HepG2 (cell line): ENCODE measurements at regions not wholly inside any gene's neighbourhood (a gene's known extent, or its start where the extent isn't known, plus 50 kb on each side); places are given as distances from the start of the nearest gene placed in this dataset.

ENCODE experiments used
- AFF4 ChIP-seq: sonication (generic); formaldehyde crosslinking; IDR thresholded peaks from 2 replicates; pipeline ENCODE4 v1.4.0; 2020; ENCODE audit warnings: missing genetic modification reagents
- EEA1 ChIP-seq: sonication (generic); formaldehyde crosslinking; IDR thresholded peaks from 2 replicates; pipeline ENCODE4 v1.5.1; 2020; ENCODE audit warnings: mild to moderate bottlenecking, missing genetic modification reagents, borderline replicate concordance
- FLYWCH1 ChIP-seq: sonication (generic); formaldehyde crosslinking; IDR thresholded peaks from 2 replicates; pipeline ENCODE4 v1.8.1; 2023; ENCODE audit warnings: mild to moderate bottlenecking, missing genetic modification reagents
- ZMAT3 ChIP-seq: sonication (generic); formaldehyde crosslinking; conservative IDR thresholded peaks from 2 replicates; pipeline ENCODE4 v1.7.0; 2021; ENCODE audit warnings: missing genetic modification reagents
- ZNF331 ChIP-seq: sonication (generic); formaldehyde crosslinking; IDR thresholded peaks from 2 replicates; pipeline ENCODE4 v1.4.0; 2020; ENCODE audit warnings: missing genetic modification reagents
- ZNF644 ChIP-seq: IDR thresholded peaks from 2 replicates; pipeline ENCODE4 v1.6.1; 2016; ENCODE audit warnings: low read depth
- TF ChIP-seq, protein P1 (sequence below): sonication (generic); formaldehyde crosslinking; IDR thresholded peaks from 2 replicates; pipeline ENCODE4 v1.9.0; 2021; ENCODE audit warnings: mild to moderate bottlenecking, missing genetic modification reagents
- TF ChIP-seq, protein P2 (sequence below): sonication (generic); formaldehyde crosslinking; IDR thresholded peaks from 2 replicates; pipeline ENCODE4 v1.5.1; 2020; ENCODE audit warnings: mild to moderate bottlenecking, missing genetic modification reagents, borderline replicate concordance
- TF ChIP-seq, protein P3 (sequence below): IDR thresholded peaks from 2 replicates; pipeline ENCODE4 v1.6.1; 2016; ENCODE audit warnings: mild to moderate bottlenecking
- TF ChIP-seq, protein P4 (sequence below): sonication (generic); formaldehyde crosslinking; conservative IDR thresholded peaks from 2 replicates; pipeline ENCODE4 v1.8.0; 2022; ENCODE audit warnings: missing genetic modification reagents

DNA sequence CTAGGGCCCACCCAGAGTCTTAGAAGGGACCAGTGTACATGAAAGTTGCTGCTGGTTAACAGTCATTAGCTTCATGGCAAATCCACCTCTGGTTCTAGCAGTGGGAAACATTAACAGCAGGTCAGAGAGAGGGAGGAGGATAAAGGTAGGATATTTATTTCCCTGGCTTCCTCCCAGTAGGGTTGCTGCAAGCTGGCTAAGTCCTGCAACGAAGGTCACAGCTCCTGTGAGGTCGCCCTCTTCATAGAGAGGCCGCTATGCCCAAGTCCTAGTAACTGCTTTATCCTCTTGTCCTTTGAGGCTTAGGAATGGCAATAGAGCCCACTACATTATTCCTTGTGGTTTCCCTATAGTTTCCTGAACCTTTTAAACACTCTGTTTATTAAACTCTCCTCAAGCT lies 84.0 kb upstream of the ACSL3 start (continued):
- TF ChIP-seq, protein P1, sequence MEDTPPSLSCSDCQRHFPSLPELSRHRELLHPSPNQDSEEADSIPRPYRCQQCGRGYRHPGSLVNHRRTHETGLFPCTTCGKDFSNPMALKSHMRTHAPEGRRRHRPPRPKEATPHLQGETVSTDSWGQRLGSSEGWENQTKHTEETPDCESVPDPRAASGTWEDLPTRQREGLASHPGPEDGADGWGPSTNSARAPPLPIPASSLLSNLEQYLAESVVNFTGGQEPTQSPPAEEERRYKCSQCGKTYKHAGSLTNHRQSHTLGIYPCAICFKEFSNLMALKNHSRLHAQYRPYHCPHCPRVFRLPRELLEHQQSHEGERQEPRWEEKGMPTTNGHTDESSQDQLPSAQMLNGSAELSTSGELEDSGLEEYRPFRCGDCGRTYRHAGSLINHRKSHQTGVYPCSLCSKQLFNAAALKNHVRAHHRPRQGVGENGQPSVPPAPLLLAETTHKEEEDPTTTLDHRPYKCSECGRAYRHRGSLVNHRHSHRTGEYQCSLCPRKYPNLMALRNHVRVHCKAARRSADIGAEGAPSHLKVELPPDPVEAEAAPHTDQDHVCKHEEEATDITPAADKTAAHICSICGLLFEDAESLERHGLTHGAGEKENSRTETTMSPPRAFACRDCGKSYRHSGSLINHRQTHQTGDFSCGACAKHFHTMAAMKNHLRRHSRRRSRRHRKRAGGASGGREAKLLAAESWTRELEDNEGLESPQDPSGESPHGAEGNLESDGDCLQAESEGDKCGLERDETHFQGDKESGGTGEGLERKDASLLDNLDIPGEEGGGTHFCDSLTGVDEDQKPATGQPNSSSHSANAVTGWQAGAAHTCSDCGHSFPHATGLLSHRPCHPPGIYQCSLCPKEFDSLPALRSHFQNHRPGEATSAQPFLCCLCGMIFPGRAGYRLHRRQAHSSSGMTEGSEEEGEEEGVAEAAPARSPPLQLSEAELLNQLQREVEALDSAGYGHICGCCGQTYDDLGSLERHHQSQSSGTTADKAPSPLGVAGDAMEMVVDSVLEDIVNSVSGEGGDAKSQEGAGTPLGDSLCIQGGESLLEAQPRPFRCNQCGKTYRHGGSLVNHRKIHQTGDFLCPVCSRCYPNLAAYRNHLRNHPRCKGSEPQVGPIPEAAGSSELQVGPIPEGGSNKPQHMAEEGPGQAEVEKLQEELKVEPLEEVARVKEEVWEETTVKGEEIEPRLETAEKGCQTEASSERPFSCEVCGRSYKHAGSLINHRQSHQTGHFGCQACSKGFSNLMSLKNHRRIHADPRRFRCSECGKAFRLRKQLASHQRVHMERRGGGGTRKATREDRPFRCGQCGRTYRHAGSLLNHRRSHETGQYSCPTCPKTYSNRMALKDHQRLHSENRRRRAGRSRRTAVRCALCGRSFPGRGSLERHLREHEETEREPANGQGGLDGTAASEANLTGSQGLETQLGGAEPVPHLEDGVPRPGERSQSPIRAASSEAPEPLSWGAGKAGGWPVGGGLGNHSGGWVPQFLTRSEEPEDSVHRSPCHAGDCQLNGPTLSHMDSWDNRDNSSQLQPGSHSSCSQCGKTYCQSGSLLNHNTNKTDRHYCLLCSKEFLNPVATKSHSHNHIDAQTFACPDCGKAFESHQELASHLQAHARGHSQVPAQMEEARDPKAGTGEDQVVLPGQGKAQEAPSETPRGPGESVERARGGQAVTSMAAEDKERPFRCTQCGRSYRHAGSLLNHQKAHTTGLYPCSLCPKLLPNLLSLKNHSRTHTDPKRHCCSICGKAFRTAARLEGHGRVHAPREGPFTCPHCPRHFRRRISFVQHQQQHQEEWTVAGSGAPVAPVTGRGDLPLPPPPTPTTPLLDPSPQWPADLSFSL (CRISPR knock-in tag): no peak
- TF ChIP-seq FLYWCH1 (CRISPR knock-in tag) (no peak), ZMAT3 (no peak), AFF4 (CRISPR knock-in tag) (no peak), ZNF331 (0 out of 2 replicates have a peak, but pooled peaks have one; percentile 39), ZNF644 (CRISPR knock-in tag) (0 out of 2 replicates have a peak, but pooled peaks have one; percentile 42), EEA1 (no peak)
- TF ChIP-seq, protein P2, sequence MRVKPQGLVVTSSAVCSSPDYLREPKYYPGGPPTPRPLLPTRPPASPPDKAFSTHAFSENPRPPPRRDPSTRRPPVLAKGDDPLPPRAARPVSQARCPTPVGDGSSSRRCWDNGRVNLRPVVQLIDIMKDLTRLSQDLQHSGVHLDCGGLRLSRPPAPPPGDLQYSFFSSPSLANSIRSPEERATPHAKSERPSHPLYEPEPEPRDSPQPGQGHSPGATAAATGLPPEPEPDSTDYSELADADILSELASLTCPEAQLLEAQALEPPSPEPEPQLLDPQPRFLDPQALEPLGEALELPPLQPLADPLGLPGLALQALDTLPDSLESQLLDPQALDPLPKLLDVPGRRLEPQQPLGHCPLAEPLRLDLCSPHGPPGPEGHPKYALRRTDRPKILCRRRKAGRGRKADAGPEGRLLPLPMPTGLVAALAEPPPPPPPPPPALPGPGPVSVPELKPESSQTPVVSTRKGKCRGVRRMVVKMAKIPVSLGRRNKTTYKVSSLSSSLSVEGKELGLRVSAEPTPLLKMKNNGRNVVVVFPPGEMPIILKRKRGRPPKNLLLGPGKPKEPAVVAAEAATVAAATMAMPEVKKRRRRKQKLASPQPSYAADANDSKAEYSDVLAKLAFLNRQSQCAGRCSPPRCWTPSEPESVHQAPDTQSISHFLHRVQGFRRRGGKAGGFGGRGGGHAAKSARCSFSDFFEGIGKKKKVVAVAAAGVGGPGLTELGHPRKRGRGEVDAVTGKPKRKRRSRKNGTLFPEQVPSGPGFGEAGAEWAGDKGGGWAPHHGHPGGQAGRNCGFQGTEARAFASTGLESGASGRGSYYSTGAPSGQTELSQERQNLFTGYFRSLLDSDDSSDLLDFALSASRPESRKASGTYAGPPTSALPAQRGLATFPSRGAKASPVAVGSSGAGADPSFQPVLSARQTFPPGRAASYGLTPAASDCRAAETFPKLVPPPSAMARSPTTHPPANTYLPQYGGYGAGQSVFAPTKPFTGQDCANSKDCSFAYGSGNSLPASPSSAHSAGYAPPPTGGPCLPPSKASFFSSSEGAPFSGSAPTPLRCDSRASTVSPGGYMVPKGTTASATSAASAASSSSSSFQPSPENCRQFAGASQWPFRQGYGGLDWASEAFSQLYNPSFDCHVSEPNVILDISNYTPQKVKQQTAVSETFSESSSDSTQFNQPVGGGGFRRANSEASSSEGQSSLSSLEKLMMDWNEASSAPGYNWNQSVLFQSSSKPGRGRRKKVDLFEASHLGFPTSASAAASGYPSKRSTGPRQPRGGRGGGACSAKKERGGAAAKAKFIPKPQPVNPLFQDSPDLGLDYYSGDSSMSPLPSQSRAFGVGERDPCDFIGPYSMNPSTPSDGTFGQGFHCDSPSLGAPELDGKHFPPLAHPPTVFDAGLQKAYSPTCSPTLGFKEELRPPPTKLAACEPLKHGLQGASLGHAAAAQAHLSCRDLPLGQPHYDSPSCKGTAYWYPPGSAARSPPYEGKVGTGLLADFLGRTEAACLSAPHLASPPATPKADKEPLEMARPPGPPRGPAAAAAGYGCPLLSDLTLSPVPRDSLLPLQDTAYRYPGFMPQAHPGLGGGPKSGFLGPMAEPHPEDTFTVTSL (CRISPR knock-in tag): peak; percentile 11; the same call in 1 of the 2 replicates
- TF ChIP-seq, protein P3, sequence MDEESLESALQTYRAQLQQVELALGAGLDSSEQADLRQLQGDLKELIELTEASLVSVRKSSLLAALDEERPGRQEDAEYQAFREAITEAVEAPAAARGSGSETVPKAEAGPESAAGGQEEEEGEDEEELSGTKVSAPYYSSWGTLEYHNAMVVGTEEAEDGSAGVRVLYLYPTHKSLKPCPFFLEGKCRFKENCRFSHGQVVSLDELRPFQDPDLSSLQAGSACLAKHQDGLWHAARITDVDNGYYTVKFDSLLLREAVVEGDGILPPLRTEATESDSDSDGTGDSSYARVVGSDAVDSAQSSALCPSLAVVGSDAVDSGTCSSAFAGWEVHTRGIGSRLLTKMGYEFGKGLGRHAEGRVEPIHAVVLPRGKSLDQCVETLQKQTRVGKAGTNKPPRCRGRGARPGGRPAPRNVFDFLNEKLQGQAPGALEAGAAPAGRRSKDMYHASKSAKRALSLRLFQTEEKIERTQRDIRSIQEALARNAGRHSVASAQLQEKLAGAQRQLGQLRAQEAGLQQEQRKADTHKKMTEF (CRISPR knock-in tag): 0 out of 2 replicates have a peak, but pooled peaks have one; percentile 23
- TF ChIP-seq, protein P4, sequence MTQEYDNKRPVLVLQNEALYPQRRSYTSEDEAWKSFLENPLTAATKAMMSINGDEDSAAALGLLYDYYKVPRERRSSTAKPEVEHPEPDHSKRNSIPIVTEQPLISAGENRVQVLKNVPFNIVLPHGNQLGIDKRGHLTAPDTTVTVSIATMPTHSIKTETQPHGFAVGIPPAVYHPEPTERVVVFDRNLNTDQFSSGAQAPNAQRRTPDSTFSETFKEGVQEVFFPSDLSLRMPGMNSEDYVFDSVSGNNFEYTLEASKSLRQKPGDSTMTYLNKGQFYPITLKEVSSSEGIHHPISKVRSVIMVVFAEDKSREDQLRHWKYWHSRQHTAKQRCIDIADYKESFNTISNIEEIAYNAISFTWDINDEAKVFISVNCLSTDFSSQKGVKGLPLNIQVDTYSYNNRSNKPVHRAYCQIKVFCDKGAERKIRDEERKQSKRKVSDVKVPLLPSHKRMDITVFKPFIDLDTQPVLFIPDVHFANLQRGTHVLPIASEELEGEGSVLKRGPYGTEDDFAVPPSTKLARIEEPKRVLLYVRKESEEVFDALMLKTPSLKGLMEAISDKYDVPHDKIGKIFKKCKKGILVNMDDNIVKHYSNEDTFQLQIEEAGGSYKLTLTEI (CRISPR knock-in tag): no peak
